NT2/D1 (cell line): ENCODE measurements at regions not wholly inside any gene's neighbourhood (a gene's known extent, or its start where the extent isn't known, plus 50 kb on each side); places are given as distances from the start of the nearest gene placed in this dataset.

ENCODE experiments used
- SUZ12 ChIP-seq: IDR thresholded peaks from 2 replicates; pipeline ENCODE4 v1.6.1; 2011; ENCODE audit not compliant: insufficient read length, insufficient read depth; ENCODE audit errors: extremely low read depth
- YY1 ChIP-seq: IDR thresholded peaks from 2 replicates; pipeline ENCODE4 v1.6.1; 2011; ENCODE audit not compliant: insufficient read length, insufficient read depth
- ZNF274 ChIP-seq: IDR thresholded peaks from 2 replicates; pipeline ENCODE4 v1.6.1; 2011; ENCODE audit warnings: mild to moderate bottlenecking, low read depth, low read length

- TF ChIP-seq ZNF274 (no peak), SUZ12 (no peak), YY1 (no peak)
These were observed 333.3 kb upstream of the HSF2 start for GRCh38 chr6:122066200-122066599.
